SJSA1 (cell line): ENCODE measurements at regions not wholly inside any gene's neighbourhood (a gene's known extent, or its start where the extent isn't known, plus 50 kb on each side); places are given as distances from the start of the nearest gene placed in this dataset.
"Not testable (repeated sequence)": the region's sequence is repeated elsewhere in the genome, so short reads cannot be mapped to it uniquely, and the experiment has no call there.

Experiments used
- DNase-seq, 2 experiments: peaks; one replicate each; pipeline ENCODE4 v3.0.0-alpha.2; 2015 to 2020; ENCODE audit warnings: low spot score in 2 of 2, low read depth in 1 of 2
- H3K27ac ChIP-seq: fragments of 250-450 bp; sonication (Bioruptor Pico); 2 replicates; pipeline ENCODE4 v1.5.1; 2020; ENCODE audit warnings: mild to moderate bottlenecking, moderate library complexity
- H3K27me3 ChIP-seq: fragments of 250-450 bp; sonication (Bioruptor Pico); replicated peaks from 2 replicates; pipeline ENCODE4 v1.5.1; 2020; ENCODE audit warnings: mild to moderate bottlenecking, moderate library complexity
- H3K36me3 ChIP-seq: fragments of 250-450 bp; sonication (Bioruptor Pico); 2 replicates; pipeline ENCODE4 v1.5.1; 2020; ENCODE audit warnings: mild to moderate bottlenecking
- H3K4me1 ChIP-seq: fragments of 250-450 bp; sonication (Bioruptor Pico); replicated peaks from 2 replicates; pipeline ENCODE4 v1.6.1; 2021; ENCODE audit warnings: mild to moderate bottlenecking
- H3K4me3 ChIP-seq: fragments of 250-450 bp; sonication (Bioruptor Pico); 2 replicates; pipeline ENCODE4 v1.5.1; 2020; ENCODE audit warnings: mild to moderate bottlenecking
- H3K9me3 ChIP-seq: fragments of 250-450 bp; sonication (Bioruptor Pico); replicated peaks from 2 replicates; pipeline ENCODE4 v1.5.1; 2020; ENCODE audit warnings: mild to moderate bottlenecking

DNA sequence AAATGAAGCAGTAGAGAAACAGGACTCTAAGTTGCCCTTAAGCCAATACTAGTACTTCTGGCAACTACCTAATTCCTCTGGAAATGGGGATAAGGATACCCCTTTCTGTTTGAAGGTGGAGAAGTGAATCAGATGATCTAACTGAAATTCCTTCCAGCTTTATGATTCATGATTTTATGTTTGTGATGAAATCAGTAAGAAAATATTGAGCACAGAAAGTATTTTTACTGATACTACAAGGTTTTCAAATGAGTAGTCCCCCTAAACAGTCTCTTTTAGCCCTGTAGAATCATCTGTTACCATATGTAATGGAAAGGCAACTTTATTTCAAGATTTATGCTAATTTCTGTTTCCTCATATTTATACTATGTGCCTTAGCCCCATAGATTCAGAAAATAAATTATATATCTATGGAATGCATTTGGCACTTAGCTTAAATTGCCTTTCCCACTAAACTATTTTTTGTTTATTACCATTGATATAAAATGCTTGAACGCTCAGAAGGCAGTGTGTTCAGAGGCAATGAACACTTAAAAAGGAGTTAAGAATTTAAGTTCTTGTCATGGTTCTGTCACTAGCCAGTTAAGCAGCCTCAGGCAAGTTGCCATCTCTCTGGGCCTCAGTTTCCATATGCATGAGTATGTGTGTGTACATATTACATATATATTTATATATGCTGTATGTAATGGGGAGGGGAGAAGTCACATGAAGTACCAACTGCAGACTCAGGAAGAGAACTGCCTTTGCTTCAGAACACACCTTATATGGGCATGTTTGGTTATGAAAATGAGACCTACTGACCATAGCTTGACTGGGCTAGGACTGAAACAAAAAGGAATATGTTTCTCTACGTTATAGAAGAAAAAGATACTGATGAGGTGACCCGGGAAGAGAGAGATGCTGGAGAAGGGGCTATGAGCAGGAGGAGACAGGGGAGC is 97.7 kb downstream of the CDC42EP3 start:
- no peak overlapping the region for H3K27ac ChIP-seq
- no peak for DNase-seq
- H3K4me3 ChIP-seq: no peak overlapping the region
- no peaks in the 10 kb centered on the region; the same call in 1 of the 2 replicates for H3K9me3 ChIP-seq
- peaks cover 41% of the 10 kb centered on the region for H3K4me1 ChIP-seq
- no peaks in the 10 kb centered on the region for H3K27me3 ChIP-seq
- no peaks in the 10 kb centered on the region for H3K36me3 ChIP-seq

DNA sequence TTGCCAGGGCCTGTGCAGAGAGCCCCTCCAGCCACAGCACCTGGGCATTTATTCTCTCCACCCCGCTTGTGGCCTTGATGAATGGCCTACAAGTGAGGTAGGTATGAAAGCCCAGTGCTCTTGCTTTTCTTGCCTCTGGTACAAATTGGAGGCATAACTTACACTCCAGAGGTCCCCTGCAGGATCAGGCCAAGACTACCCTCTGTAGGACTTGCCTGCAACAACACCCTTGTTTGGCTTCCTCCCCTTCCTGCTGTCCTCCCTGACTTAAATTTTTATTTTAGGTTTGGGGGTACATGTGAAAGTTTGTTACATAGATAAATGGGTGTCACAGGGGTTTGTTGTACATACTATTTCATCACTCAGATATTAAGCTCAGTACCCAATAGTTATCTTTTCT is 95.7 kb downstream of the CDC42EP3 start:
- Histone ChIP-seq H3K36me3 (no peaks in the 10 kb centered on the region), H3K27ac (no peak overlapping the region), H3K27me3 (no peaks in the 10 kb centered on the region), H3K9me3 (no peaks in the 10 kb centered on the region; the same call in 1 of the 2 replicates), H3K4me3 (no peak overlapping the region), H3K4me1 (peaks cover 22% of the 10 kb centered on the region)
- DNase-seq: no peak

DNA sequence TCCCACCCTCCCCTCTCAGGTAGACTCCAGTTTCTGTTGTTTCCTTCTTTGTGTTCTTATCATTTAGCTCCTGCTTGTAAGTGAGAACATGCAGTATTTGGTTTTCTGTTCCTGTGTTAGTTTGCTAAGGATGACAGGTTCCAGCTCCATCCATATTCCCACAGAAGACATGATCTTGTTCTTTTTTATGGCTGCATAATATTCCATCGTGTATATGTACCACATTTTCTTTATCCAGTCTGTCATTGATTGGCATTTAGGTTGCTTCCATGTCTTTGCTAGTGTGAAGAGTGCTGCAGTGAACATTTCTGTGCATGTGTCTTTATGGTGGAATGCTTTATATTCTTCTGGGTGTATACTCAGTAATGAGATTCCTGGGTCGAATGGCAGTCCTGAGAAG is 95.2 kb downstream of the CDC42EP3 start:
- not testable (repeated sequence) for DNase-seq, H3K27ac ChIP-seq, H3K9me3 ChIP-seq, H3K27me3 ChIP-seq, H3K36me3 ChIP-seq, H3K4me3 ChIP-seq
- H3K4me1 ChIP-seq: peaks cover 18% of the 10 kb centered on the region

DNA sequence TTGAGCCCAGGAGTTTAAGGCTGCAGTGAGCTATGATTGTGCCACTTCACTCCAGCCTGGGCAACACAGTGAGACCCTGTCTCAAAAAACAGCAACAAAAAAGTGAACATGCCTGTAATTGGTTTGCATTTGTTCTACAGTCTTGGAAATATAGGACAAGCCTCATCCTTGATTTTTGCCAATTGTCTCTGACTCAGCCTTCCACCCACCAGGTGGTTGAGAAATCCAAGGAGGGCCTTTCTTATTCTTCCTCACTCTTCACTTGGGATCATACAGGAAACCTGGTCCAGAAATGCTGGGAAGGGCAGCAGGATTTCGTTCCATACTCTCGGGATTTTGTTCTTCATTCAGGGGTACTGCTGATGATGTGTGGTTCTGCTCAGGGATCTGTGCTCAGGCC is 94.6 kb downstream of the CDC42EP3 start:
- no peaks in the 10 kb centered on the region; the same call in 1 of the 2 replicates for H3K9me3 ChIP-seq
- no peak overlapping the region for H3K4me3 ChIP-seq
- no peak overlapping the region for H3K27ac ChIP-seq
- peaks cover 12% of the 10 kb centered on the region for H3K4me1 ChIP-seq
- no peaks in the 10 kb centered on the region for H3K27me3 ChIP-seq
- DNase-seq: no peak
- H3K36me3 ChIP-seq: no peaks in the 10 kb centered on the region

DNA sequence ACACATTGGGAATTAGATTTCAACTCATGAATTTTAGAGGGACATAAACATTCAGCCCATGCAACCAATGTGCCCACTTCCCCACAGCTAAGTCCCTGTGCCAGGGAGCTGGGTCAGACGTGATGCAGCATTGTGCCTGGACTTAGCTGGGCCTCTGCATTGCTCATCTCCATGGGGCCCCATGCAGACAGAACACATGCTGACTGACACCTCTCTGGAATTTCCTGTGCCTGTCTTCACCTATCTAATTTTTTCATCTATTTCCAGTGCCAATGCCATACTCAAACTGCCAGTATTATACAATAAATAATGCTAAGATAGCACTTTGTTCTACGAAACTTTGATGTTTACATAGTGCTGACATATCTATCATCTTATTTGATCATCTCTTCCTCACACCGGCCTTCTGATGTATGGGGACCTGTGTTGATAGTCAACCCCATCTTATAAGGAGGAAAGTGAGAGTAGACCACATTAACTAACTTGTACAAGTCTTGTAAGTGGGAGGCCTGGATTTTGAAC is 92.2 kb downstream of the CDC42EP3 start:
- H3K4me3 ChIP-seq: no peak overlapping the region
- H3K36me3 ChIP-seq: no peaks in the 10 kb centered on the region
- no peaks in the 10 kb centered on the region; the same call in 1 of the 2 replicates for H3K9me3 ChIP-seq
- DNase-seq: no peak
- H3K27me3 ChIP-seq: no peaks in the 10 kb centered on the region
- peaks cover 11% of the 10 kb centered on the region for H3K4me1 ChIP-seq
- no peak overlapping the region for H3K27ac ChIP-seq

DNA sequence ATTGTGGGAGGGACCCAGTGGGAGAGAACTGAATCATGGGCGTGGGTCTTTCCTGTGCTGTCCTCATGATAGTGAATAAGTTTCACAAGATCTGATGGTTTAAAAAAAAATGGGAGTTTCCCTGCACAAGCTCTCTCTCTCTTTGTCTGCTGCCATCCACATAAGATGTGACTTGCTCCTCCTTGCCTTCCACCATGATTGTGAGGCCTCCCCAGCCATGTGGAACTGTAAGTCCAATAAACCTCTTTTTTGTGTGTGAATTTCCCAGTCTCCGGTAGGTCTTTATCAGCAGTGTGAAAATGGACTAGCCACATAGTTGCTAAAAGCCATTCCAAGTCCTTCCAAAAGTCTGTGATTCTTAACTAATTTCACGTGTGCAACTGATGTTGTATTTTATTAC is 91.5 kb downstream of the CDC42EP3 start:
- not testable (repeated sequence) for DNase-seq, H3K4me3 ChIP-seq, H3K27ac ChIP-seq, H3K27me3 ChIP-seq, H3K36me3 ChIP-seq, H3K9me3 ChIP-seq
- peaks cover 18% of the 10 kb centered on the region for H3K4me1 ChIP-seq

DNA sequence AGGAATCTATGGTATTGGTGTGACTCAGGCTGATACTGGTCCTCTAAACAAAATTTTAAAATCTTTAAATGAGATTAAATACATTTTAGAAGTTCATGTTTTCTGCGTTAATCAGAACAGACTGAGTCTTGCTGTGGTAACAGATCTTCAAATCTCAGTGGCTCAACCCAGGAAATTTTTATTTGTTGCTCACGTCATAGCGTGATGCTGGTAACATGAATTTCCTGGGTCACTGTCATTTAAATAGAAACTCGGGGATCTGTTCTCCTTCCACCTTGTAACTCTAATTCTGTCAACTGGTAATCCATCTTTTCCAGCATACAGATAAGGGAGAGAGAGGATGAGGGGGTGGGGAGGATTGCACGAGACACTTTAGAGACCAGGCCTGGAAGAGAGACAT is 90.0 kb downstream of the CDC42EP3 start:
- no peaks in the 10 kb centered on the region for H3K36me3 ChIP-seq
- no peak for DNase-seq
- no peak overlapping the region for H3K4me3 ChIP-seq
- no peaks in the 10 kb centered on the region for H3K27me3 ChIP-seq
- no peak overlapping the region for H3K27ac ChIP-seq
- H3K4me1 ChIP-seq: peaks cover 33% of the 10 kb centered on the region
- no peaks in the 10 kb centered on the region; the same call in 1 of the 2 replicates for H3K9me3 ChIP-seq

DNA sequence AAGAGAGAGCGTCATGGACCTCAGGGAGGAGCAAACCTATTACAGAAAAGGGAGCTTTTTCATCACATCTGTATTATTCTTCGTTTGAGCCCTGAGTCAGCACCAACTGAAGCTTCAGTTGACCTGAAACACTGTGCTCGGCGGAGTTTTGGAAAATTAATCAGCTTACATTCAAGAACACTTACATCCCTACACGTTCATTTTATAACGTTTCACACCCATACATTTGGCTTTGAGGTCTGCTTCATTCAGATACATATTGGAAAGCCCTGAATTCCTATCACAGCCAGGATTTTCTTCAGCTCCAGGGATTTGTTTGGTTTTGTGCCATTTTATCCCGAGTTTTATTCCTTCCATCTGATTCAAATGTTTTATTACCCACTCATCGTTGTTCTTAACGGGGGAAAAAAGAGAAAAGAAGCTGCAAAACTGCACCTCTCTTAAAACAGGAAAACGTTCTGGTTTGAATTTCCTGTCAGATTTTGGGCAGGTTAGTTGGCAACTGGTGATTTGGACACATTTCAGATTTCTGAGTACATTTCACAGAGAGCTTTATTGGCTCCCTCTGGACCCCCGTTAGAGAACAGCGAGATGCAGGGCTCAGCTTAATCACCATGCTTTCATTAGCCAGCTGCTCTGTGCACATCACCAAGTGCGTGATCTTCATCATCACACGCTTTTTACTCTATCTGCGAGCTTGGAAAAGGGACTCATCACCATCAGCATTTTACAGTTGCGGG is 88.8 kb downstream of the CDC42EP3 start:
- H3K36me3 ChIP-seq: no peaks in the 10 kb centered on the region
- no peaks in the 10 kb centered on the region for H3K27me3 ChIP-seq
- H3K4me3 ChIP-seq: no peak overlapping the region
- no peak for DNase-seq
- H3K27ac ChIP-seq: no peak overlapping the region
- H3K4me1 ChIP-seq: peaks cover 45% of the 10 kb centered on the region
- no peaks in the 10 kb centered on the region for H3K9me3 ChIP-seq

DNA sequence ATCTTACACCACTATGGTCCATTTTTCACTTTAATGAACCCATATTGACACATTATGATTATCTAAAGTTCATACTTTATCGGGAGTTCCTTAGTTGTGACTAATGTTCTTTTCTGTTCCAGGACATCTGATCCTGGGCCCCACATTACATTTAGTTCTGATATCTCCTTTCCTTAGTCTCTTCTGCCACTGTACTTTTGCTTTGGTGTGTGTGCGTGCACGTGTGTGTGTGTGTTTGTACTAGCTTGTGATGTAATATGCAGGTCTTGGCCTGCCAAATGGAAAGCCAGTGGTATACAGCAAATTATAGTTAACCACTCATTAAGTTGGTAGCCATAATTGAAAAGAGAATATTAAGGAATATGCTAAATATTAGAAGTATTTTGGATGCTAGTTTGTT is 88.0 kb downstream of the CDC42EP3 start:
- Histone ChIP-seq H3K27ac (peak overlapping the region; percentile 9; the same call in 1 of the 2 replicates), H3K4me1 (peaks cover 53% of the 10 kb centered on the region), H3K36me3 (no peaks in the 10 kb centered on the region), H3K4me3 (no peak overlapping the region), H3K27me3 (no peaks in the 10 kb centered on the region), H3K9me3 (no peaks in the 10 kb centered on the region)
- no peak for DNase-seq

DNA sequence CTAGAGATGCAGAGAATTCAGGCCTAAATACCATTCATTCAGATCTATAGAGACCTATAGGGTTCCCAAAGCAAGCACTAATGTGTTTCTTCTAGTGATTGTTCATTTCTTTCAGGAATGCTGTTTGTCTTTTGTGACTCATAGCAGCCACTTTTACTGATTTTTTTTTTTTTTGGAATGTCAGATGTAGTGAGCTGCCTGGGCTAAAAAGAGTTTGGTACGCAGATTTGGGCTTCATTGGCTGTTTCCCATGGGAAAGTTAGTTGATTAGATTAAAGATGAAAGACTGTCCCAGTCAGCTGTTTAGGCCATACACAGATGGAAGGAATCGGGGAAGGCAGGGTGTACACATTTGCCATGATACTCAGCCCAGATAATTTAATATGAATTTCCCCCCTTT is 87.6 kb downstream of the CDC42EP3 start:
- Histone ChIP-seq H3K27ac (peak overlapping the region; percentile 64), H3K9me3 (no peaks in the 10 kb centered on the region), H3K4me1 (peaks cover 57% of the 10 kb centered on the region), H3K36me3 (no peaks in the 10 kb centered on the region), H3K4me3 (no peak overlapping the region), H3K27me3 (no peaks in the 10 kb centered on the region)
- DNase-seq: peak in 1 of 2 experiments; percentile 73

DNA sequence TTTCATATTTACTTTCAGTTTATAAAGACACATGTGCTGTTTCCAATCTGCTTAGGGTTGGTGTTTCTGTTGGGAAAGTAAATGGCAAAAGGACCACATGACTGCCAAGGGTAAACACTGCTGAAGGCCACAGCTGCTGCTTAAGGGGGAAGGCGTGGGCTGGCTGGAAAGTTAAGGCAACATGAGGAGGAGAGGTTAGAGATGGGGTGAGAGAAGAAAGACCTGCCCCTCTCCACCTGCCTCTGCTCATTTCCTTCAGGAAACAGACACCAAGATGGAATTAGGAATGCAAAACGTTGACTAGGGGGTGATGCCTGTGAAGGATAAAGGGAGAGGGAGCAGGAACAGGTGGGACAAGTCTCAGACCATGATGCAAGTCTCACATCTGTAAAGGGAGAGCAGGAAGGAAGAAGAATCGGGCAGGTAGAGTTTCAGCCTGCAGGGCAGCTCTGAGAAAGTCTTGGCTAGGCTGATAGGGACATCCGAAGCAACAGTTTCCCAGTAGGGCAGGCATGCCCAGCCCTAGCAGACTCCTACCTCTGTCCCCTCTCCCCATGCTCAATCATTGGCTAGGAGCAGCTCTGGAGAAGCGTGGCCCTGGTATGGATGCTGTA is 86.0 kb downstream of the CDC42EP3 start:
- Histone ChIP-seq H3K9me3 (no peaks in the 10 kb centered on the region), H3K4me1 (peaks cover 73% of the 10 kb centered on the region), H3K36me3 (no peaks in the 10 kb centered on the region), H3K4me3 (no peak overlapping the region), H3K27ac (no peak overlapping the region), H3K27me3 (no peaks in the 10 kb centered on the region)
- DNase-seq: no peak

DNA sequence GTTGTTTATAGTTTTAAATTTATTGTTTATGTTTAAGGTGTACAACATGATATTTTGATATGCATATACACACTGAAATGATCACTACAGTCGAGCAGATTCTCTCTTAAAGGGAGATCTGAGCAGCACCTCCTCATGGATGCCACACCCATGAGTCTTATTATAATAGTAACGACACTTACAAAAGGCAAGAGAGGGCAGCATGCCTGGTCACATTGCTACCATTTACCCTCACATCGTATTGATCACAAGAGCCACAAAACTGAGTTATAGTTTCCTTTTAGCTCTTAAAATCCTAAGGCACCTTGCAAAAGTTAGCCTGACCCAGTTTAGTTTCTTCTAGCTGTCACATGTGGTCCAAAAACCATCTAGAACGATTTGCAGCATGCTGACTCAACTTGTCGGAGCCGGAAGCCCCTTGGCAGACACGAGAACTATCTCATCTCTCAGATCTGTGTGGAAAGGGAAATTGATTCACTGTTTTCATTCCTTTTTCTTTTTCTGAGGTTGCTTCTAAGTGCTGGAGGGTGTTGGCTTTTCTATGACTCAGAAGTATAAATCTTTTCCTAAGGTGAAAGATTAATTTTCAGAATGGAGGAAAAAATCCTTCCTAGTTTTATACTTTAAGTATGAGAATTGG is 85.3 kb downstream of the CDC42EP3 start:
- Histone ChIP-seq H3K4me3 (no peak overlapping the region), H3K36me3 (no peaks in the 10 kb centered on the region), H3K4me1 (peaks cover 80% of the 10 kb centered on the region), H3K27me3 (no peaks in the 10 kb centered on the region), H3K9me3 (no peaks in the 10 kb centered on the region), H3K27ac (peak overlapping the region; percentile 29)
- peak; percentile 63 to 74 for DNase-seq

DNA sequence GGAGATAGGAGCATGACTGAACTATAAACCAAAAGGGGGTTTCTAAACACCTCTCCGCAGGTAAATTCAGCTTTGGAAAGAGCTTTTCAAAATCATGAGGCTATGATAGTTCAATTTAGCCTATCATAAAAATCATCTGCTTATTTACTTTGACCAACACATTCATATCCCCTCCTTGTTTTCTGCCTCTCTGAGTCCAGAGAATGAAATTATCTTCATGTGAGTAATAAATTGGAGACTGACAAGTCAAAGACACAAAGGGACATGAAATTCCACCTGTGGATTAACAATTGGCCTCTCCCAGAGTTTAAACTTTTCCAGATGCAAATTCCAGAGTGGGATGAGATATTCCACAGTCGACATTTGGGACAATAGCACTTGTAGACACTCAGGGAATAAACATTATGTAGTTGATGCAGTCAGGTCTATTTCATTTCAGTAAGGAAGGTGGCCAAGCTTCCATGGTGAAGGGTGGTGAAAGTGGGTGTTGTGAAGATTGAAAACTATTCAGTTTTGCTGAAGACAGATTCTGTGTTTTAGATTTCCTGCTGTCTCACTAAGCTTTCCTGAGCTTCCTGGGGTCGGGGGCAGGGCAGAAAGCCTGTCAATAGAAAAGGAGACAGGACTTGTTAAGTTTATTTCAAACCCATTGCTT is 84.7 kb downstream of the CDC42EP3 start:
- Histone ChIP-seq H3K9me3 (no peaks in the 10 kb centered on the region), H3K27ac (peak overlapping the region; percentile 29), H3K27me3 (no peaks in the 10 kb centered on the region), H3K4me3 (no peak overlapping the region), H3K36me3 (no peaks in the 10 kb centered on the region), H3K4me1 (peaks cover 82% of the 10 kb centered on the region)
- DNase-seq: peak in 1 of 2 experiments; percentile 35
